Neural cell (in vitro differentiated cells): ENCODE measurements at regions not wholly inside any gene's neighbourhood (a gene's known extent, or its start where the extent isn't known, plus 50 kb on each side); places are given as distances from the start of the nearest gene placed in this dataset.

Experiments
- EP300 ChIP-seq: fragments of 450-650 bp; conservative IDR thresholded peaks from 2 replicates; pipeline ENCODE4 v1.6.1; 2014; ENCODE audit warnings: antibody characterized with exemption, mild to moderate bottlenecking, moderate library complexity; ENCODE audit not compliant: poor library complexity, severe bottlenecking
- EZH2 ChIP-seq: fragments of 200-600, 300-800 bp; shearing (Covaris generic), sonication (generic); IDR thresholded peaks from 2 replicates; pipeline ENCODE4 v1.6.1; 2014; ENCODE audit warnings: antibody characterized with exemption, low read length, borderline replicate concordance, mild to moderate bottlenecking; ENCODE audit not compliant: insufficient read depth, poor library complexity, severe bottlenecking
- MXI1 ChIP-seq: fragments of 450-650 bp; conservative IDR thresholded peaks from 2 replicates; pipeline ENCODE4 v1.6.1; 2014; ENCODE audit warnings: antibody characterized with exemption, mild to moderate bottlenecking; ENCODE audit not compliant: poor library complexity, severe bottlenecking
- POLR2AphosphoS5 ChIP-seq: IDR thresholded peaks from 2 replicates; pipeline ENCODE4 v1.6.1; 2012
- RAD21 ChIP-seq: fragments of 450-650 bp; conservative IDR thresholded peaks from 2 replicates; pipeline ENCODE4 v1.6.1; 2014; ENCODE audit warnings: antibody characterized with exemption, mild to moderate bottlenecking, moderate library complexity
- SMC3 ChIP-seq: fragments of 450-650 bp; conservative IDR thresholded peaks from 2 replicates; pipeline ENCODE4 v1.6.1; 2014; ENCODE audit warnings: antibody characterized with exemption, mild to moderate bottlenecking, moderate library complexity; ENCODE audit not compliant: poor library complexity
- TAF1 ChIP-seq: IDR thresholded peaks from 2 replicates; pipeline ENCODE4 v1.6.1; 2012; ENCODE audit warnings: low read depth
- TF ChIP-seq, protein P1 (sequence below): fragments of 450-650 bp; IDR thresholded peaks from 2 replicates; pipeline ENCODE4 v1.5.1; 2014; ENCODE audit warnings: antibody characterized with exemption, mild to moderate bottlenecking, moderate library complexity; ENCODE audit not compliant: poor library complexity, severe bottlenecking
- TF ChIP-seq, protein P2 (sequence below): IDR thresholded peaks from 2 replicates; pipeline ENCODE4 v1.6.1; 2012; ENCODE audit warnings: borderline replicate concordance

DNA sequence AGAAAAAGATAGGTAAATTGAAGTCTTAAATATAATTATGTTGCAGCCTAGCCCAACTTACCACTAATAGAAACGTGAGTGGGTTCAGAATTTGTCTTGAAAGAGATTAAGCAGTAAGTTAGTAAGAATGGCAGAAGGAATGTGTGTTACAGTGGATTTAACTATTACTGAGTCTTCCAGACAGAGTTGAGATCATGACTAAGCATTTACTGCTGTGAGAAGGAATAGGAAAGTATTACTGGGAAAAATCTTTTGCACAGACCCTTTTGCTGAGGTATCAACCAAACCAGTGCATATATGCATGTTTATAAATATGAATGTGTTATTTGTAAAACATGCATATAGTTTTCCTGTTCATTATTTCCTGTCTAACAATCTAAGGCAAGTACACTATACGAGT is 112.8 kb upstream of the EFNA5 start:
- TF ChIP-seq, protein P1, sequence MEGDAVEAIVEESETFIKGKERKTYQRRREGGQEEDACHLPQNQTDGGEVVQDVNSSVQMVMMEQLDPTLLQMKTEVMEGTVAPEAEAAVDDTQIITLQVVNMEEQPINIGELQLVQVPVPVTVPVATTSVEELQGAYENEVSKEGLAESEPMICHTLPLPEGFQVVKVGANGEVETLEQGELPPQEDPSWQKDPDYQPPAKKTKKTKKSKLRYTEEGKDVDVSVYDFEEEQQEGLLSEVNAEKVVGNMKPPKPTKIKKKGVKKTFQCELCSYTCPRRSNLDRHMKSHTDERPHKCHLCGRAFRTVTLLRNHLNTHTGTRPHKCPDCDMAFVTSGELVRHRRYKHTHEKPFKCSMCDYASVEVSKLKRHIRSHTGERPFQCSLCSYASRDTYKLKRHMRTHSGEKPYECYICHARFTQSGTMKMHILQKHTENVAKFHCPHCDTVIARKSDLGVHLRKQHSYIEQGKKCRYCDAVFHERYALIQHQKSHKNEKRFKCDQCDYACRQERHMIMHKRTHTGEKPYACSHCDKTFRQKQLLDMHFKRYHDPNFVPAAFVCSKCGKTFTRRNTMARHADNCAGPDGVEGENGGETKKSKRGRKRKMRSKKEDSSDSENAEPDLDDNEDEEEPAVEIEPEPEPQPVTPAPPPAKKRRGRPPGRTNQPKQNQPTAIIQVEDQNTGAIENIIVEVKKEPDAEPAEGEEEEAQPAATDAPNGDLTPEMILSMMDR = no peak
- TF ChIP-seq, protein P2, sequence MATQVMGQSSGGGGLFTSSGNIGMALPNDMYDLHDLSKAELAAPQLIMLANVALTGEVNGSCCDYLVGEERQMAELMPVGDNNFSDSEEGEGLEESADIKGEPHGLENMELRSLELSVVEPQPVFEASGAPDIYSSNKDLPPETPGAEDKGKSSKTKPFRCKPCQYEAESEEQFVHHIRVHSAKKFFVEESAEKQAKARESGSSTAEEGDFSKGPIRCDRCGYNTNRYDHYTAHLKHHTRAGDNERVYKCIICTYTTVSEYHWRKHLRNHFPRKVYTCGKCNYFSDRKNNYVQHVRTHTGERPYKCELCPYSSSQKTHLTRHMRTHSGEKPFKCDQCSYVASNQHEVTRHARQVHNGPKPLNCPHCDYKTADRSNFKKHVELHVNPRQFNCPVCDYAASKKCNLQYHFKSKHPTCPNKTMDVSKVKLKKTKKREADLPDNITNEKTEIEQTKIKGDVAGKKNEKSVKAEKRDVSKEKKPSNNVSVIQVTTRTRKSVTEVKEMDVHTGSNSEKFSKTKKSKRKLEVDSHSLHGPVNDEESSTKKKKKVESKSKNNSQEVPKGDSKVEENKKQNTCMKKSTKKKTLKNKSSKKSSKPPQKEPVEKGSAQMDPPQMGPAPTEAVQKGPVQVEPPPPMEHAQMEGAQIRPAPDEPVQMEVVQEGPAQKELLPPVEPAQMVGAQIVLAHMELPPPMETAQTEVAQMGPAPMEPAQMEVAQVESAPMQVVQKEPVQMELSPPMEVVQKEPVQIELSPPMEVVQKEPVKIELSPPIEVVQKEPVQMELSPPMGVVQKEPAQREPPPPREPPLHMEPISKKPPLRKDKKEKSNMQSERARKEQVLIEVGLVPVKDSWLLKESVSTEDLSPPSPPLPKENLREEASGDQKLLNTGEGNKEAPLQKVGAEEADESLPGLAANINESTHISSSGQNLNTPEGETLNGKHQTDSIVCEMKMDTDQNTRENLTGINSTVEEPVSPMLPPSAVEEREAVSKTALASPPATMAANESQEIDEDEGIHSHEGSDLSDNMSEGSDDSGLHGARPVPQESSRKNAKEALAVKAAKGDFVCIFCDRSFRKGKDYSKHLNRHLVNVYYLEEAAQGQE = no peak
- TF ChIP-seq POLR2AphosphoS5 = no peak
- no peak for TF ChIP-seq EZH2
- TF ChIP-seq RAD21 = no peak
- TF ChIP-seq TAF1 = no peak
- TF ChIP-seq SMC3 = no peak
- no peak for TF ChIP-seq EP300
- no peak for TF ChIP-seq MXI1
